HCT116 (cell line): ENCODE measurements at regions not wholly inside any gene's neighbourhood (a gene's known extent, or its start where the extent isn't known, plus 50 kb on each side); places are given as distances from the start of the nearest gene placed in this dataset.
"Not testable (repeated sequence)": the region's sequence is repeated elsewhere in the genome, so short reads cannot be mapped to it uniquely, and the experiment has no call there.

Experiments used
- ATAC-seq: fragments of 200-7000 bp; cut with Tn5 transposase; 2 replicates; pipeline ENCODE4 v1.9.1; 2020; ENCODE audit warnings: mild to moderate bottlenecking, moderate library complexity
- BruUV-seq: library from RNA; stranded (reverse); fragments of 400-500 nt; replicated peaks from 2 replicates; lab custom pipeline; 2021; lab: Mats Ljungman, UMichigan
- CTCF ChIA-PET: fragments of 300-600 bp; sonication (Branson Sonifier 250); formaldehyde crosslinking; loops from one replicate; lab custom pipeline; 2021; ENCODE audit warnings: antibody characterized with exemption; lab: Charles Lee
- POLR2A ChIA-PET: fragments of 300-600, 350-600 bp; sonication (Branson Sonifier 250); formaldehyde crosslinking; loops from one replicate; lab custom pipeline; 2021; ENCODE audit warnings: antibody characterized with exemption; lab: Charles Lee
- RAD21 ChIA-PET, 2 experiments: fragments of 300-600 bp; sonication (Branson Sonifier 250); formaldehyde crosslinking; loops; one replicate each; lab custom pipeline; 2023; ENCODE audit warnings: low total read pairs in 2 of 2; ENCODE audit not compliant: uncharacterized antibody in 2 of 2, unreplicated experiment in 2 of 2, low non-redundant PET in 1 of 2; lab: Charles Lee
- DNase-seq: peaks from one replicate; pipeline ENCODE4 v3.0.0-alpha.2; 2010; ENCODE audit warnings: low read depth, low spot score
- H2AFZ ChIP-seq: fragments of 200-600 bp; shearing (Covaris generic), sonication (generic); 2 replicates; pipeline ENCODE4 v1.6.1; 2017; ENCODE audit warnings: low read depth, mixed run types, mixed read lengths, antibody characterized with exemption, low read length; ENCODE audit not compliant: poor library complexity, severe bottlenecking
- H3K27ac ChIP-seq: 2 replicates; pipeline ENCODE4 v1.5.1; 2012; ENCODE audit warnings: low read depth, low read length
- H3K27me3 ChIP-seq: fragments of 200-600 bp; sonication (generic); 2 replicates; pipeline ENCODE4 v1.6.1; 2016; ENCODE audit warnings: mixed run types, low read length, mixed read lengths; ENCODE audit not compliant: insufficient read depth
- H3K36me3 ChIP-seq, 2 experiments: fragments of 200-500 bp in 1 of 2; fragments of 200-600 bp in 1 of 2; sonication (Bioruptor generic) in 1 of 2; sonication (generic) in 1 of 2; 2 replicates each; pipeline versions ENCODE4 v1.5.1 to v1.6.1; 2014 to 2016; ENCODE audit warnings: low read length in 2 of 2, inconsistent platforms in 1 of 2, mixed read lengths in 1 of 2, mixed run types in 1 of 2; ENCODE audit not compliant: insufficient read depth in 2 of 2, control insufficient read depth in 1 of 2
- H3K4me1 ChIP-seq, 2 experiments: fragments of 200-600 bp in 1 of 2; sonication (generic) in 1 of 2; 2 replicates each; pipeline versions ENCODE4 v1.5.1 to v1.6.1; 2012 to 2017; ENCODE audit warnings: low read length in 2 of 2, inconsistent platforms in 1 of 2, mild to moderate bottlenecking in 1 of 2, mixed read lengths in 1 of 2, mixed run types in 1 of 2, moderate library complexity in 1 of 2; ENCODE audit not compliant: insufficient read depth in 2 of 2, control insufficient read depth in 1 of 2
- H3K4me2 ChIP-seq: fragments of 200-600 bp; sonication (generic); 2 replicates; pipeline ENCODE4 v1.6.1; 2017; ENCODE audit warnings: mixed run types, low read length, mixed read lengths
- H3K4me3 ChIP-seq, 2 experiments: fragments of 200-600 bp in 1 of 2; sonication (generic) in 1 of 2; replicated peaks in 1 of 2; 2 replicates each; pipeline ENCODE4 v1.5.1; 2011 to 2016; ENCODE audit warnings: low read length in 2 of 2, control low read depth in 1 of 2, low read depth in 1 of 2, mild to moderate bottlenecking in 1 of 2, mixed read lengths in 1 of 2, mixed run types in 1 of 2
- H3K79me2 ChIP-seq: fragments of 200-600 bp; sonication (generic); 2 replicates; pipeline ENCODE4 v1.6.1; 2017; ENCODE audit warnings: mild to moderate bottlenecking, mixed run types, low read length, moderate library complexity, mixed read lengths; ENCODE audit not compliant: insufficient read depth
- H3K9ac ChIP-seq: fragments of 200-600 bp; sonication (generic); 2 replicates; pipeline ENCODE4 v1.6.1; 2016; ENCODE audit warnings: low read length, mixed read lengths
- H3K9me2 ChIP-seq: fragments of 200-600 bp; sonication (generic), shearing (Covaris generic); 2 replicates; pipeline ENCODE4 v1.6.1; 2017; ENCODE audit warnings: mixed run types, mild to moderate bottlenecking, moderate library complexity; ENCODE audit not compliant: insufficient read depth
- H3K9me3 ChIP-seq, 2 experiments: fragments of 200-500 bp in 1 of 2; fragments of 200-600 bp in 1 of 2; sonication (Bioruptor generic) in 1 of 2; sonication (generic) in 1 of 2; 2 replicates each; pipeline ENCODE4 v1.6.1; 2014 to 2017; ENCODE audit warnings: low read length in 2 of 2, mixed read lengths in 2 of 2, inconsistent platforms in 1 of 2, low read depth in 1 of 2, mild to moderate bottlenecking in 1 of 2, mixed run types in 1 of 2, moderate library complexity in 1 of 2; ENCODE audit not compliant: control insufficient read depth in 1 of 2, insufficient read depth in 1 of 2
- H4K20me1 ChIP-seq: fragments of 200-600 bp; sonication (generic), shearing (Covaris generic); 2 replicates; pipeline ENCODE4 v1.6.1; 2017; ENCODE audit warnings: mixed run types, mild to moderate bottlenecking, moderate library complexity; ENCODE audit not compliant: insufficient read depth
- CBX3 ChIP-seq: IDR thresholded peaks from 2 replicates; pipeline ENCODE4 v1.6.1; 2012; ENCODE audit warnings: low read depth
- CEBPB ChIP-seq: IDR thresholded peaks from 2 replicates; pipeline ENCODE4 v1.6.1; 2012; ENCODE audit warnings: low read depth
- EGR1 ChIP-seq: IDR thresholded peaks from 2 replicates; pipeline ENCODE4 v1.6.1; 2012; ENCODE audit warnings: low read depth
- FOSL1 ChIP-seq: IDR thresholded peaks from 2 replicates; pipeline ENCODE4 v1.6.1; 2012; ENCODE audit warnings: low read depth
- SP1 ChIP-seq: IDR thresholded peaks from 2 replicates; pipeline ENCODE4 v1.6.1; 2012; ENCODE audit warnings: low read depth
- TCF7L2 ChIP-seq: IDR thresholded peaks from 2 replicates; pipeline ENCODE4 v1.7.0; 2011; ENCODE audit warnings: borderline replicate concordance, inconsistent platforms; ENCODE audit not compliant: insufficient read depth, insufficient read length; ENCODE audit errors: extremely low read depth
- ZNF274 ChIP-seq: fragments of 200-500 bp; sonication (Bioruptor generic); IDR thresholded peaks from 2 replicates; pipeline ENCODE4 v1.6.1; 2014; ENCODE audit warnings: mild to moderate bottlenecking, low read depth, low read length, inconsistent platforms
- intact Hi-C: fragments of 100-400 bp; cut with micrococcal nuclease; formaldehyde crosslinking; loops from 2 replicates; pipeline ENCODE4 v1.10.0; 2022
- TF ChIP-seq, protein P1 (sequence below): IDR thresholded peaks from 2 replicates; pipeline ENCODE4 v1.6.1; 2012; ENCODE audit warnings: low read depth

DNA sequence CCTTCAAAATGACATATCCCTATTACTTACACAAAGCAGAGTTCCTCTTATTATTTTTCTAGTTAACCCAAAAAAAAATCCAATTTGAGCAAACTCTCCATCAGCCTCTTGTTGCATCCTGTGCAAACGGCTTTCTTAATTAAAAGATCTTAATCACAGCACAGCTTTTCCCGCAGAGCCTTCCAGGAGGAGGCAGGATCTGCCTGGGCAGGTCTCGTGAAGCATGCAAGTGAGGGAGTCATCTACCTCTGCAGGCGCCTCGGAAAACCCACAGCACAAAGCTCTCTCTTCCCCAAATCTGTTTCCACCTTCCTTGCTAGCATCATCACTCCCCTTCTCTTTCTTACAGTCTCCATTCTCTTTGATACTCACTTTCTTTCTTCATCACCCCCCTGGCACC lies 100.4 kb downstream of the EN1 start:
- ChIA-PET CTCF (no interaction called here), POLR2A (no interaction called here), RAD21 (no interaction called here)
- no peak for TF ChIP-seq EGR1
- no peak for TF ChIP-seq ZNF274
- TF ChIP-seq, protein P1, sequence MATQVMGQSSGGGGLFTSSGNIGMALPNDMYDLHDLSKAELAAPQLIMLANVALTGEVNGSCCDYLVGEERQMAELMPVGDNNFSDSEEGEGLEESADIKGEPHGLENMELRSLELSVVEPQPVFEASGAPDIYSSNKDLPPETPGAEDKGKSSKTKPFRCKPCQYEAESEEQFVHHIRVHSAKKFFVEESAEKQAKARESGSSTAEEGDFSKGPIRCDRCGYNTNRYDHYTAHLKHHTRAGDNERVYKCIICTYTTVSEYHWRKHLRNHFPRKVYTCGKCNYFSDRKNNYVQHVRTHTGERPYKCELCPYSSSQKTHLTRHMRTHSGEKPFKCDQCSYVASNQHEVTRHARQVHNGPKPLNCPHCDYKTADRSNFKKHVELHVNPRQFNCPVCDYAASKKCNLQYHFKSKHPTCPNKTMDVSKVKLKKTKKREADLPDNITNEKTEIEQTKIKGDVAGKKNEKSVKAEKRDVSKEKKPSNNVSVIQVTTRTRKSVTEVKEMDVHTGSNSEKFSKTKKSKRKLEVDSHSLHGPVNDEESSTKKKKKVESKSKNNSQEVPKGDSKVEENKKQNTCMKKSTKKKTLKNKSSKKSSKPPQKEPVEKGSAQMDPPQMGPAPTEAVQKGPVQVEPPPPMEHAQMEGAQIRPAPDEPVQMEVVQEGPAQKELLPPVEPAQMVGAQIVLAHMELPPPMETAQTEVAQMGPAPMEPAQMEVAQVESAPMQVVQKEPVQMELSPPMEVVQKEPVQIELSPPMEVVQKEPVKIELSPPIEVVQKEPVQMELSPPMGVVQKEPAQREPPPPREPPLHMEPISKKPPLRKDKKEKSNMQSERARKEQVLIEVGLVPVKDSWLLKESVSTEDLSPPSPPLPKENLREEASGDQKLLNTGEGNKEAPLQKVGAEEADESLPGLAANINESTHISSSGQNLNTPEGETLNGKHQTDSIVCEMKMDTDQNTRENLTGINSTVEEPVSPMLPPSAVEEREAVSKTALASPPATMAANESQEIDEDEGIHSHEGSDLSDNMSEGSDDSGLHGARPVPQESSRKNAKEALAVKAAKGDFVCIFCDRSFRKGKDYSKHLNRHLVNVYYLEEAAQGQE, result no peak
- TF ChIP-seq FOSL1, result no peak
- no peak for TF ChIP-seq SP1
- TF ChIP-seq TCF7L2, result no peak
- TF ChIP-seq CBX3, result no peak
- TF ChIP-seq CEBPB, result no peak
- Histone ChIP-seq H3K27ac (no peak overlapping the region), H3K9ac (no peak overlapping the region), H3K4me1 (no peaks in the 10 kb centered on the region), H3K9me2 (no peaks in the 10 kb centered on the region), H3K4me2 (no peak overlapping the region), H3K79me2 (no peaks in the 10 kb centered on the region), H3K9me3 (peaks cover 3 to 9% of the 10 kb centered on the region in 2 experiments; a peak in 2 of 4 replicates), H3K27me3 (no peaks in the 10 kb centered on the region), H3K4me3 (no peak overlapping the region), H3K36me3 (no peaks in the 10 kb centered on the region), H2AFZ (no peak overlapping the region), H4K20me1 (no peaks in the 10 kb centered on the region)
- intact Hi-C loops, result no loop called here
- DNase-seq, result no peak
- ATAC-seq, result no peak
- BruUV-seq, result no TSS peak

DNA sequence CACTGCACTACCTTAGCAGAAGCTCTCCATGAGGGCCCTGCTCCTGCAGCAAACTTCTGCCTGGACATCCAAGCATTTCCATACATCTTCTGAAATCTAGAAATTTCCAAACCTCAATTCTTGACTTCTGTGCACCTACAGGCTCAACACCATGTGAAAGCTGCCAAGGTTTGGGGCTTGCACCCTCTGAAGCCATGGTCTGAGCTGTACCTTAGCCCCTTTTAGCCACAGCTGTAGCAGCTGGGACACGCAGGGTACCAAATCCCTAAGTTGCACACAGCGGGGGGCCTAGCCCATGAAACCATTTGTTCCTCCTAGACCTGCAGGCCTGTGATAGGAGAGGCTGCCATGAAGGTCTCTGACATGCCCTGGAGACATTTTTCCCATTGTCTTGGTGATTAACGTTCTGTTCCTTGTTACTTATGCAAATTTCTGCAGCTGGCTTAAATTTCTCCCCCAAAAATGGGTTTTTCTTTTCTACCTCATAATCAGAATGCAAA lies 102.7 kb downstream of the EN1 start:
- H3K9me2 ChIP-seq, BruUV-seq: not testable (repeated sequence)

More for the DNA sequence above, 102.7 kb downstream of the EN1 start:
- H3K9ac ChIP-seq, H3K4me1 ChIP-seq, H3K9me3 ChIP-seq, intact Hi-C loops, H3K4me2 ChIP-seq, H3K27ac ChIP-seq, POLR2A ChIA-PET, CTCF ChIA-PET, H2AFZ ChIP-seq, H3K36me3 ChIP-seq, ATAC-seq, H3K27me3 ChIP-seq, H3K4me3 ChIP-seq, H4K20me1 ChIP-seq, H3K79me2 ChIP-seq, DNase-seq, RAD21 ChIA-PET: not testable (repeated sequence)
